ENCODE measurements at regions not wholly inside any gene's neighbourhood (a gene's known extent, or its start where the extent isn't known, plus 50 kb on each side); places are given as distances from the start of the nearest gene placed in this dataset.

DNA sequence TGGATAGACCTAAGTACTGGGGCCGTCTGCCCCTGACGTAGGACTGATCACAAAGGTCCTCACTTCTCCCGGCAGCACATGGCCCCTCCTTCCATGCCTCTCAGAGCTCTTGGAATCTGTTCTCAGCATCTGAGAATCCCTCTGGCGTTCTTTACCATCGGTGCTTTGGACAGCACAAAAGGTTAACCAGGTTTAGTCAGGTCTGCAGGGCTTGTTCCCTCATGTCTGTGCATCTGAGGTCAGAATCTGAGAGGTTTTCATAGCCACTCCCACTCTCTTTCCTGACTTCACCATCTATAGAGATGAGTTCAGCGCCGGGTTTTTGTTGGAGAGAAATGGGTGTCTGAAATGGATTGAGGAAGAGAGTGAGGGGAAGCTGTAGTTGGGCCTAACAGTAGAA, 130.0 kb upstream of the ARHGAP5 start:
- no peak overlapping the region for H3K4me2 ChIP-seq (ENCODE audit: low read depth, low read length, poor library complexity, severe bottlenecking)
- H3K4me3 ChIP-seq (ENCODE audit: low read length, poor library complexity, severe bottlenecking) = no peak overlapping the region
- H4K20me1 ChIP-seq (ENCODE audit: insufficient read depth, low read length, poor library complexity, severe bottlenecking) = no peaks in the 10 kb centered on the region
- no peaks in the 10 kb centered on the region for H3K27me3 ChIP-seq (ENCODE audit: insufficient read depth, low read length, poor library complexity, severe bottlenecking)
- no peak overlapping the region for H2AFZ ChIP-seq (ENCODE audit: low read length)
- H3K9me2 ChIP-seq (replicated peaks; ENCODE audit: low read depth, low read length) = no peaks in the 10 kb centered on the region
- TF ChIP-seq EZH2phosphoT487 (IDR thresholded peaks at IDR 0.05; ENCODE audit: borderline replicate concordance) = no peak
- TF ChIP-seq, protein P1, sequence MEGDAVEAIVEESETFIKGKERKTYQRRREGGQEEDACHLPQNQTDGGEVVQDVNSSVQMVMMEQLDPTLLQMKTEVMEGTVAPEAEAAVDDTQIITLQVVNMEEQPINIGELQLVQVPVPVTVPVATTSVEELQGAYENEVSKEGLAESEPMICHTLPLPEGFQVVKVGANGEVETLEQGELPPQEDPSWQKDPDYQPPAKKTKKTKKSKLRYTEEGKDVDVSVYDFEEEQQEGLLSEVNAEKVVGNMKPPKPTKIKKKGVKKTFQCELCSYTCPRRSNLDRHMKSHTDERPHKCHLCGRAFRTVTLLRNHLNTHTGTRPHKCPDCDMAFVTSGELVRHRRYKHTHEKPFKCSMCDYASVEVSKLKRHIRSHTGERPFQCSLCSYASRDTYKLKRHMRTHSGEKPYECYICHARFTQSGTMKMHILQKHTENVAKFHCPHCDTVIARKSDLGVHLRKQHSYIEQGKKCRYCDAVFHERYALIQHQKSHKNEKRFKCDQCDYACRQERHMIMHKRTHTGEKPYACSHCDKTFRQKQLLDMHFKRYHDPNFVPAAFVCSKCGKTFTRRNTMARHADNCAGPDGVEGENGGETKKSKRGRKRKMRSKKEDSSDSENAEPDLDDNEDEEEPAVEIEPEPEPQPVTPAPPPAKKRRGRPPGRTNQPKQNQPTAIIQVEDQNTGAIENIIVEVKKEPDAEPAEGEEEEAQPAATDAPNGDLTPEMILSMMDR (conservative IDR thresholded peaks at IDR 0.05; ENCODE audit: low read length) = no peak
- no peak overlapping the region for H3K9ac ChIP-seq (ENCODE audit: low read depth, low read length, poor library complexity, severe bottlenecking)
- H3K4me1 ChIP-seq (ENCODE audit: insufficient read depth, low read length, poor library complexity, severe bottlenecking) = peaks cover 8% of the 10 kb centered on the region
- H3K79me2 ChIP-seq (ENCODE audit: insufficient read depth, low read length) = no peaks in the 10 kb centered on the region
- H3K36me3 ChIP-seq (ENCODE audit: insufficient read depth, low read length) = no peaks in the 10 kb centered on the region
- H3K9me3 ChIP-seq (ENCODE audit: insufficient read depth, low read depth, low read length) = no peaks in the 10 kb centered on the region
- no peaks in the 10 kb centered on the region for H3F3A ChIP-seq (ENCODE audit: low read depth)

DNA sequence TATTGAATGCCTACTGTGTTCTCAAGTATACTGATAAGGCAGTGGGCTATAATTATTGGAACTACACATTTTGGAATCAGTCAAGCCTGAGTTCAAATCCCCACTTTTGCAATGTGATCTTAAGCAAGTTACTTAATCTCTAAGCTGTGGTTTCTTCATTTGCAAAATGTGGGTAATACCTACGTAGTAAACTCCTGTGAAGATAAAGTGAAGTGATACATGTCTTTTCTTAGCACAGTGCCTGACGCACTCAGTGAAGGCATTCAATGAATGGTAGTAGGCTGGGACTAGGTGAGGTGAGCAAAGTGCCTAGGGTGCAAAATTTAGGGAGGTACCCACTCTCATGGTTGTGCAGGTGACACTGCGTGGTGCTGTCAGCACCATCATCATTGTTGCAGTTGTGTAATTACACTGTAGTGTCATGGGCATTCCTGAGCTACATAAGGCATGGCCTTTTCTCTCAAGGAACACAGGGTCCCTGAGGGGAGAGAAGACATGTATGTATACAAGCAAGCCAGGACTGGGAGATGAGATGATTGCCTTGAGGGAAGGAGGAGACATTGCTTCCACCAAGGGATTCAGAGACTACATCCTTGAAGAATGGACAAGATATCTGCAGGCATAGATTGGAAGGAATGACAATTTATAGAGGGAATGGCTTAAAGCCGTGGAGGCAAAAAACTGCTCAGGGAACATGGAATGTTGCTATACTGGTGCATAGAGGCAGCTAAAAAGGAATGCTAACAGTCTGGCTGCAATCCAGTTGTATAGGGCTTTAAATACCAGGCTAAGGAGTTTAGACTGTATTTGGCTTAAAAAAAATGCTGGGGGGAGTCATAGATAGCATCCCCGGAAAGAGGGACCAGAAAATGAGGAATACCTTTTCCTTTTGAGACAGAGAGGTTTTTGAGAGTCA, 129.2 kb upstream of the ARHGAP5 start:
- Histone ChIP-seq H3K27me3 (ENCODE audit: insufficient read depth, low read length, poor library complexity, severe bottlenecking) (no peaks in the 10 kb centered on the region), H3K79me2 (ENCODE audit: insufficient read depth, low read length) (no peaks in the 10 kb centered on the region), H3F3A (ENCODE audit: low read depth) (no peaks in the 10 kb centered on the region), H3K9me3 (ENCODE audit: insufficient read depth, low read depth, low read length) (no peaks in the 10 kb centered on the region), H4K20me1 (ENCODE audit: insufficient read depth, low read length, poor library complexity, severe bottlenecking) (no peaks in the 10 kb centered on the region), H3K9me2 (replicated peaks; ENCODE audit: low read depth, low read length) (no peaks in the 10 kb centered on the region), H3K4me3 (ENCODE audit: low read length, poor library complexity, severe bottlenecking) (no peak overlapping the region), H3K4me2 (ENCODE audit: low read depth, low read length, poor library complexity, severe bottlenecking) (no peak overlapping the region), H3K36me3 (ENCODE audit: insufficient read depth, low read length) (no peaks in the 10 kb centered on the region), H2AFZ (ENCODE audit: low read length) (no peak overlapping the region), H3K9ac (ENCODE audit: low read depth, low read length, poor library complexity, severe bottlenecking) (no peak overlapping the region), H3K4me1 (ENCODE audit: insufficient read depth, low read length, poor library complexity, severe bottlenecking) (peaks cover 8% of the 10 kb centered on the region)
- no peak for TF ChIP-seq EZH2phosphoT487 (IDR thresholded peaks at IDR 0.05; ENCODE audit: borderline replicate concordance)
- TF ChIP-seq, protein P1 (conservative IDR thresholded peaks at IDR 0.05; ENCODE audit: low read length) = no peak

- H2AFZ ChIP-seq (ENCODE audit: low read length) = no peak overlapping the region
- TF ChIP-seq, protein P1 (conservative IDR thresholded peaks at IDR 0.05; ENCODE audit: low read length) = no peak
- TF ChIP-seq EZH2phosphoT487 (IDR thresholded peaks at IDR 0.05; ENCODE audit: borderline replicate concordance) = no peak
- H3K4me1 ChIP-seq (ENCODE audit: insufficient read depth, low read length, poor library complexity, severe bottlenecking) = peaks cover 6% of the 10 kb centered on the region
- no peaks in the 10 kb centered on the region for H3K9me3 ChIP-seq (ENCODE audit: insufficient read depth, low read depth, low read length)
- H3F3A ChIP-seq (ENCODE audit: low read depth) = no peaks in the 10 kb centered on the region
- H3K27me3 ChIP-seq (ENCODE audit: insufficient read depth, low read length, poor library complexity, severe bottlenecking) = no peaks in the 10 kb centered on the region
- H3K9me2 ChIP-seq (replicated peaks; ENCODE audit: low read depth, low read length) = no peaks in the 10 kb centered on the region
- H4K20me1 ChIP-seq (ENCODE audit: insufficient read depth, low read length, poor library complexity, severe bottlenecking) = no peaks in the 10 kb centered on the region
- no peak overlapping the region for H3K9ac ChIP-seq (ENCODE audit: low read depth, low read length, poor library complexity, severe bottlenecking)
- no peaks in the 10 kb centered on the region for H3K36me3 ChIP-seq (ENCODE audit: insufficient read depth, low read length)
- no peaks in the 10 kb centered on the region for H3K79me2 ChIP-seq (ENCODE audit: insufficient read depth, low read length)
- H3K4me3 ChIP-seq (ENCODE audit: low read length, poor library complexity, severe bottlenecking) = no peak overlapping the region
- no peak overlapping the region for H3K4me2 ChIP-seq (ENCODE audit: low read depth, low read length, poor library complexity, severe bottlenecking)
These were observed 127.4 kb upstream of the ARHGAP5 start for GRCh38 chr14:31949709-31950108.
